Prostate gland (tissue), 2 donors: ENCODE measurements at regions not wholly inside any gene's neighbourhood (a gene's known extent, or its start where the extent isn't known, plus 50 kb on each side); places are given as distances from the start of the nearest gene placed in this dataset.
"Not testable (repeated sequence)": the region's sequence is repeated elsewhere in the genome, so short reads cannot be mapped to it uniquely, and the experiment has no call there.

Experiments used
- DNase-seq: peaks from one replicate; pipeline ENCODE4 v3.0.0-alpha.2; 2019; ENCODE audit warnings: low spot score
- H3K27ac ChIP-seq, 2 donors: fragments of 200-600 bp; sonication (generic); 2 replicates each; pipeline ENCODE4 v1.5.1; 2017 to 2019
- H3K27me3 ChIP-seq: fragments of 200-600 bp; sonication (generic); replicated peaks from 2 replicates; pipeline ENCODE4 v1.5.1; 2019; ENCODE audit not compliant: insufficient read depth
- H3K36me3 ChIP-seq, 2 donors: fragments of 200-600 bp; sonication (generic); 1 replicate in 1 of 2; 2 replicates in 1 of 2; pipeline versions ENCODE4 v1.5.1 to v1.8.1; 2017 to 2019
- H3K4me1 ChIP-seq: fragments of 200-600 bp; sonication (generic); replicated peaks from 2 replicates; pipeline ENCODE4 v1.5.1; 2019
- H3K4me3 ChIP-seq, 2 donors: fragments of 200-600 bp; sonication (generic); 2 replicates each; pipeline ENCODE4 v1.5.1; 2017 to 2019
- H3K9me3 ChIP-seq: fragments of 200-600 bp; sonication (generic); 2 replicates; pipeline ENCODE4 v1.5.1; 2017
- POLR2A ChIP-seq: fragments of 450-650 bp; IDR thresholded peaks from one replicate; pipeline ENCODE4 v1.6.1; 2016; ENCODE audit warnings: antibody characterized with exemption, mild to moderate bottlenecking
- POLR2AphosphoS5 ChIP-seq: sonication (generic); formaldehyde crosslinking; IDR thresholded peaks from one replicate; pipeline ENCODE4 v1.6.1; 2017; ENCODE audit warnings: antibody characterized with exemption
- WGBS: methylation state at CpG from one replicate; pipeline ENCODE4 v1.1.5; 2018; 5-methylcytosine and 5-hydroxymethylcytosine counted together
- intact Hi-C: fragments of 100-400 bp; cut with DNase I; formaldehyde crosslinking; loops from one replicate; pipeline ENCODE4 v1.14.2; 2022
- TF ChIP-seq, protein P1 (sequence below), 4 experiments: fragments of 200-600 bp in 2 of 4; fragments of 450-650 bp in 2 of 4; sonication (generic) in 2 of 4; IDR thresholded peaks; 1 replicate in 3 of 4; 2 replicates in 1 of 4; pipeline ENCODE4 v1.5.1; 2016 to 2019; ENCODE audit warnings: antibody characterized with exemption in 4 of 4, mild to moderate bottlenecking in 2 of 4, moderate library complexity in 2 of 4

DNA sequence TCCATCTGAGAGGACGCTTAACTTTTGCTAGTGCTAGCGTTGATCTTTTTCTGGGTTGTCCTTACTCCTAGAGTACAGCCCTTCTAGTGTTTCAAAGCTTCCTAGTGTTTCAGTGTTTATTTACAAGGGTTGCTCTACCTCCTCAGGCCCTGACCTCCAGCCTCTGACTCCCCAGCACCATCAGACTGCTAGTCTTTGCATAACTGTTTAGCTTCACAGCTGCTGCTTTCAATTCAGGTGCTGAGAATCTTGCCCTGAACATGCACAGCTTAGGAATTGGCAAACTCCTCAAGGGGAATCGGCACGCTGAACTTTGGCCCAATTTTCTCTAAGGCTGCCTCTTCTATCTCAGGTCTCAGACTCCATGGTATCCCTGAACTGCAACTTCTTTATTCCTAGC is 52.9 kb downstream of the OR52B4 start:
- DNase-seq, H3K9me3 ChIP-seq, H3K27me3 ChIP-seq, intact Hi-C loops, H3K4me1 ChIP-seq, H3K36me3 ChIP-seq, H3K4me3 ChIP-seq, H3K27ac ChIP-seq: not testable (repeated sequence)
- 50% methylated on average over 2 of the region's 4 CpGs for WGBS

DNA sequence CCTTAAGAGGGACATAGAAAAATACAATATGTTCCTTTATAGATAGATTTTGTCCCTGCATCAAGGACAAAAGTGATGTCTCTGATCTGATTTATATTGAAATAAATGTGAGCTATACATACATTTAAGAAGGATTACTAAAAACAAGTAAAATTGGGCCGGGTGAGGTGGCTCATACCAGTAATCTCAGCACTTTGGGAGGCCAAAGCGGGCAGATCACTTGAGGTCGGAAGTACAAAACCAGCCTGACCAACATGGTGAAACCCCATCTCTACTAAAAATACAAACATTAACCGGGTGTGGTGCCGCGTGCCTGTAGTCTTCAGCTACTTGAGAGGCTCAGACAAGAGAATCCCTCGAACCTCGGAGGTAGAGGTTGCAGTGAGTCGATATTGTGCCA is 91.0 kb downstream of the OR52B4 start:
- H3K4me3 ChIP-seq, DNase-seq, H3K4me1 ChIP-seq, H3K36me3 ChIP-seq, H3K9me3 ChIP-seq, H3K27me3 ChIP-seq, intact Hi-C loops, H3K27ac ChIP-seq: not testable (repeated sequence)
- 86% methylated on average over 6 of the region's 9 CpGs for WGBS

DNA sequence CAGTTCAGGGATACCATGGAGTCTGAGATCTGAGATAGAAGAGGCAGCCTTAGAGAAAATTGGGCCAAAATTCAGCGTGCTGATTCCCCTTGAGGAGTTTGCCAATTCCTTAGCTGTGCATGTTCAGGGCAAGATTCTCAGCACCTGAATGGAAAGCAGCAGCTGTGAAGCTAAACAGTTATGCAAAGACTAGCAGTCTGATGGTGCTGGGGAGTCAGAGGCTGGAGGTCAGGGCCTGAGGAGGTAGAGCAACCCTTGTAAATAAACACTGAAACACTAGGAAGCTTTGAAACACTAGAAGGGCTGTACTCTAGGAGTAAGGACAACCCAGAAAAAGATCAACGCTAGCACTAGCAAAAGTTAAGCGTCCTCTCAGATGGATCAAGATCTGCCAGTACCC is 117.1 kb downstream of the OR52B4 start:
- WGBS, result 37% methylated on average over 2 of the region's 3 CpGs
- not testable (repeated sequence) for H3K4me3 ChIP-seq

DNA sequence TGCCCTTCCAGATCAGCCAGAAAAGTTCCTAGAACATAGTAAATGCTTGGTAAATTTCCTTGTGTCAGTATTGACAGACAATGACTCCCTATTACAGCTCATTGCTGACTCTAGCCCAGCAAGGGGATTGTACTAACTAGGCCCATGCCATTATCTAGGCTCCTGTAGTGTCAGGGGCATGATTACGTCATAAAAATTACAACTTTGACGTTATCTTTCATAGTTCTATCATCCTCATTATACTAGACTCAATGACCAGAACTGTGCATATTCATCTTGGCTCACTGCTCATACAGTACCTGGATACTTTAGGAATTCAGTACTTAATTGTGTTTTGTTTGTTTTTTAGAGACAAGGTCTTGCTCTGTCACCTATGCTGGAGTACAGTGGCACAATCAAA is 118.7 kb downstream of the OR52B4 start:
- H3K9me3 ChIP-seq, H3K4me3 ChIP-seq, H3K4me1 ChIP-seq, intact Hi-C loops, DNase-seq, H3K27ac ChIP-seq, H3K36me3 ChIP-seq, H3K27me3 ChIP-seq: not testable (repeated sequence)
- 98% methylated on average over 2 of the region's 2 CpGs for WGBS

More for the DNA sequence above, 117.1 kb downstream of the OR52B4 start:
- H3K4me1 ChIP-seq, DNase-seq, H3K27ac ChIP-seq, H3K27me3 ChIP-seq, intact Hi-C loops, H3K36me3 ChIP-seq, H3K9me3 ChIP-seq: not testable (repeated sequence)

DNA sequence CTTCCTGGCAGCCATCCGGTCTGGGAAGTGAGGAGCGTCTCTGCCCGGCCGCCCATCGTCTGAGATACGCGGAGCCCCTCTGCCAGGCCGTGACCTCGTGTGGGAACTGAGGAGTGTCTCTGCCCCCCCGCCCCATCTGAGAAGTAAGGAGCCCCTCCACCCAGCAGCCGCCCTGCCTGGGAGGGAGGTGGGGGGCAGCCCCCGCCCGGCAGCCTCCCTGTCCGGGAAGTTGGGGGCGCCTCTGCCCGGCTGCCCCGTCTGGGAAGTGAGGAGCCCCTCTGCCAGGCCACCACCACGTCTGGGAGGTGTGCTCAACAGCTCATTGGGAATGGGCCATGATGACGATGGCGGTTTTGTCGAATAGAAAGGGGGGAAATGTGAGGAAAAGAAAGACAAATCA is 130.4 kb downstream of the OR52B4 start:
- H3K4me3 ChIP-seq, H3K36me3 ChIP-seq, H3K4me1 ChIP-seq, H3K27me3 ChIP-seq, H3K9me3 ChIP-seq, H3K27ac ChIP-seq, DNase-seq, intact Hi-C loops: not testable (repeated sequence)
- 89% methylated on average over 13 of the region's 21 CpGs for WGBS

DNA sequence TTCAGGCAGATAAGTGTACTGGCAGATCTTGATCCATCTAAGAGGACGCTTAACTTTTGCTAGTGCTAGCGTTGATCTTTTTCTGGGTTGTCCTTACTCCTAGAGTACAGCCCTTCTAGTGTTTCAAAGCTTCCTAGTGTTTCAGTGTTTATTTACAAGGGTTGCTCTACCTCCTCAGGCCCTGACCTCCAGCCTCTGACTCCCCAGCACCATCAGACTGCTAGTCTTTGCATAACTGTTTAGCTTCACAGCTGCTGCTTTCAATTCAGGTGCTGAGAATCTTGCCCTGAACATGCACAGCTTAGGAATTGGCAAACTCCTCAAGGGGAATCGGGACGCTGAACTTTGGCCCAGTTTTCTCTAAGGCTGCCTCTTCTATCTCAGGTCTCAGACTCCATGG is 124.3 kb downstream of the RRM1 start:
- intact Hi-C loops, H3K27me3 ChIP-seq, H3K9me3 ChIP-seq, H3K4me1 ChIP-seq, H3K4me3 ChIP-seq, H3K36me3 ChIP-seq, H3K27ac ChIP-seq, DNase-seq: not testable (repeated sequence)
- WGBS, result 23% methylated on average over 4 of the region's 4 CpGs

DNA sequence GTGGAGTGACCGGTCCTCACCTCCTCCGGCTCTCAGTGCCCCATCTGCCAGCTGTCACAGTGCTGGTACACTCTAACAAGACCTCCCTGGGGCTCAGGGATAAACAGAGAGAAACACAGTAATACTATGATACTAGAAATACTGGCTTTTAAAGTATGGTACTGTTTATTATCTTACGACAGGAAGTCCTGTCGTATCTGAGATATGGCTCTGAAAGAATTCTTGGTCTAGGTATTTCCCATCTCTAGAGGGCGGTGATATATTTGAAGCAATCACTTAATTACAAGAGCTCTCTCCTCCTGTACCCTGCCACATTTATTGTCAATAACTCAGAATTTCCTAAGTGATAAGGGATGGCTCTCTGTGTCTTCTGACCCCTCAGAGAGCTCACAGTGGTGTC is 119.1 kb downstream of the RRM1 start:
- 84% methylated on average over 5 of the region's 5 CpGs for WGBS
- intact Hi-C loops, result no loop called here
- H3K27ac ChIP-seq, result no peak overlapping the region
- H3K4me1 ChIP-seq, result no peaks in the 10 kb centered on the region
- H3K27me3 ChIP-seq, result no peaks in the 10 kb centered on the region
- no peak for DNase-seq
- no peak overlapping the region for H3K4me3 ChIP-seq
- TF ChIP-seq POLR2A (no peak), POLR2AphosphoS5 (no peak)
- TF ChIP-seq, protein P1, sequence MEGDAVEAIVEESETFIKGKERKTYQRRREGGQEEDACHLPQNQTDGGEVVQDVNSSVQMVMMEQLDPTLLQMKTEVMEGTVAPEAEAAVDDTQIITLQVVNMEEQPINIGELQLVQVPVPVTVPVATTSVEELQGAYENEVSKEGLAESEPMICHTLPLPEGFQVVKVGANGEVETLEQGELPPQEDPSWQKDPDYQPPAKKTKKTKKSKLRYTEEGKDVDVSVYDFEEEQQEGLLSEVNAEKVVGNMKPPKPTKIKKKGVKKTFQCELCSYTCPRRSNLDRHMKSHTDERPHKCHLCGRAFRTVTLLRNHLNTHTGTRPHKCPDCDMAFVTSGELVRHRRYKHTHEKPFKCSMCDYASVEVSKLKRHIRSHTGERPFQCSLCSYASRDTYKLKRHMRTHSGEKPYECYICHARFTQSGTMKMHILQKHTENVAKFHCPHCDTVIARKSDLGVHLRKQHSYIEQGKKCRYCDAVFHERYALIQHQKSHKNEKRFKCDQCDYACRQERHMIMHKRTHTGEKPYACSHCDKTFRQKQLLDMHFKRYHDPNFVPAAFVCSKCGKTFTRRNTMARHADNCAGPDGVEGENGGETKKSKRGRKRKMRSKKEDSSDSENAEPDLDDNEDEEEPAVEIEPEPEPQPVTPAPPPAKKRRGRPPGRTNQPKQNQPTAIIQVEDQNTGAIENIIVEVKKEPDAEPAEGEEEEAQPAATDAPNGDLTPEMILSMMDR (IDR thresholded peaks at IDR 0.05), result no peak
- no peaks in the 10 kb centered on the region for H3K9me3 ChIP-seq
- no peaks in the 10 kb centered on the region for H3K36me3 ChIP-seq

DNA sequence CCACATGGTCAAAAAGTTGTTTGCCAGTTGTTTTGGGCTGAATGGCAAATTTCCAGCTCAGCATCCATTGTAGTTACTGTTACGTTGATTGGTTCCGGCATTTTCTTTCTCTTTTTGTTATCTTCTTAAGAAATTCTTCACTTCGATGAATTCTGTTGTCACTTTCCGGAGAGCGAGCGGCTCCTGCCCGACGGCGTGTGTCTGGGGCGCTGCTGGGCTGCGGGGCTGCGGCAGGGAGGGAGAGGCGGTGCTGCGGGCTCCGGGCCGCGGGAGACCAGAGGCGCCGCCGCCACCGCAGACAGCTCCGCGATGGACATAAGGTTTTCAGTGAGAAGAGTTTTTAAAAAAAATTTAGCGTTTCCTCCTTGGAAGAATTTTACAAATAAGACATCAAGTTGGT is 117.4 kb downstream of the RRM1 start:
- no peak overlapping the region for H3K4me3 ChIP-seq
- TF ChIP-seq POLR2A (no peak), POLR2AphosphoS5 (no peak)
- TF ChIP-seq, protein P1 (IDR thresholded peaks at IDR 0.05), result no peak
- intact Hi-C loops, result no loop called here

More for the DNA sequence above, 117.4 kb downstream of the RRM1 start:
- 15% methylated on average over 24 of the region's 24 CpGs for WGBS
- Histone ChIP-seq H3K9me3 (no peaks in the 10 kb centered on the region), H3K27ac (no peak overlapping the region), H3K36me3 (no peaks in the 10 kb centered on the region), H3K27me3 (no peaks in the 10 kb centered on the region), H3K4me1 (no peaks in the 10 kb centered on the region)
- DNase-seq, result no peak
